Activated CD4-positive, alpha-beta T cell treated with anti-CD3 and anti-CD28 coated beads for 36 hours (primary cell): ENCODE measurements at regions not wholly inside any gene's neighbourhood (a gene's known extent, or its start where the extent isn't known, plus 50 kb on each side); places are given as distances from the start of the nearest gene placed in this dataset.

Experiments used
- ATAC-seq: fragments of 200-7000 bp; cut with Tn5 transposase; one replicate; pipeline ENCODE4 v1.10.0; 2021; ENCODE audit warnings: mild to moderate bottlenecking, moderate library complexity
- CTCF ChIA-PET: fragments of 350-600 bp; sonication (Branson Sonifier 250); formaldehyde crosslinking; loops from one replicate; lab custom pipeline; 2021; ENCODE audit warnings: antibody characterized with exemption; lab: Charles Lee
- POLR2A ChIA-PET: fragments of 350-600 bp; sonication (Branson Sonifier 250); formaldehyde crosslinking; loops from one replicate; lab custom pipeline; 2021; ENCODE audit warnings: antibody characterized with exemption, inconsistent platforms; lab: Charles Lee
- DNase-seq: peaks from one replicate; pipeline ENCODE4 v3.0.0-alpha.2; 2020
- H3K27ac Mint-ChIP-seq: one replicate; pipeline ENCODE4 v1.8.0; 2021; ENCODE audit warnings: mixed read lengths
- H3K27me3 Mint-ChIP-seq: one replicate; pipeline ENCODE4 v1.8.0; 2021; ENCODE audit warnings: mixed read lengths
- H3K36me3 Mint-ChIP-seq: one replicate; pipeline ENCODE4 v1.8.0; 2021; ENCODE audit warnings: low read depth, mixed read lengths
- H3K4me1 Mint-ChIP-seq: one replicate; pipeline ENCODE4 v1.8.0; 2021; ENCODE audit warnings: mixed read lengths
- H3K4me3 Mint-ChIP-seq: one replicate; pipeline ENCODE4 v1.8.0; 2021; ENCODE audit warnings: mild to moderate bottlenecking, moderate library complexity, mixed read lengths
- H3K9me3 Mint-ChIP-seq: one replicate; pipeline ENCODE4 v1.8.0; 2021; ENCODE audit warnings: low read depth, mixed read lengths
- intact Hi-C, 2 experiments: fragments of 100-400 bp; cut with DNase I in 1 of 2; cut with micrococcal nuclease in 1 of 2; formaldehyde crosslinking; loops; one replicate each; pipeline versions ENCODE4 v1.14.2 to v1.15.1; 2022 to 2024; cut with DNase I, micrococcal nuclease

DNA sequence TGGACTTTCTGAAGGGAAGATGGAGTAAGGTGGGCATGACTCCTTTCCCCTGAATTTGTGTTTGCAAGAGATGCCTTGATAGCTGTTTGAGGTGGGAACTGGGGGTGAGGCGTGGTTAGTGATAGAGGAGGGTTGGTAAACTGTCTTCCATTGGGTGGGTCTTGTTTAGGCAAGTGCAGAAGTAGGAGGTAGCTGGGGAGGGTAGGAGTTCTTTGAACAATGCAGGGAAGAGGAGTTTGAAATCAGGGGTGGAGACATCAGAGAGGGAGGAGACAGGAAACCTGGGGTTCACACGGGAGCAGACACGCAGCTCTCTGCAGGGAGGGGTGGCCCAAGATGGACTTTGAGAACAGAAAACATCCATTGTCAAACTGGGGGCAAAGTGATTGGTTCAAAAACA is 267.1 kb downstream of the TSN start:
- POLR2A ChIA-PET: no interaction called here
- Mint-ChIP-seq H3K4me1 (no peaks in the 10 kb centered on the region), H3K4me3 (no peak overlapping the region), H3K36me3 (no peaks in the 10 kb centered on the region), H3K9me3 (no peaks in the 10 kb centered on the region), H3K27ac (no peak overlapping the region), H3K27me3 (no peaks in the 10 kb centered on the region)
- ATAC-seq: no peak
- no peak for DNase-seq
- intact Hi-C loops: no loop called here
- CTCF ChIA-PET: no interaction called here

DNA sequence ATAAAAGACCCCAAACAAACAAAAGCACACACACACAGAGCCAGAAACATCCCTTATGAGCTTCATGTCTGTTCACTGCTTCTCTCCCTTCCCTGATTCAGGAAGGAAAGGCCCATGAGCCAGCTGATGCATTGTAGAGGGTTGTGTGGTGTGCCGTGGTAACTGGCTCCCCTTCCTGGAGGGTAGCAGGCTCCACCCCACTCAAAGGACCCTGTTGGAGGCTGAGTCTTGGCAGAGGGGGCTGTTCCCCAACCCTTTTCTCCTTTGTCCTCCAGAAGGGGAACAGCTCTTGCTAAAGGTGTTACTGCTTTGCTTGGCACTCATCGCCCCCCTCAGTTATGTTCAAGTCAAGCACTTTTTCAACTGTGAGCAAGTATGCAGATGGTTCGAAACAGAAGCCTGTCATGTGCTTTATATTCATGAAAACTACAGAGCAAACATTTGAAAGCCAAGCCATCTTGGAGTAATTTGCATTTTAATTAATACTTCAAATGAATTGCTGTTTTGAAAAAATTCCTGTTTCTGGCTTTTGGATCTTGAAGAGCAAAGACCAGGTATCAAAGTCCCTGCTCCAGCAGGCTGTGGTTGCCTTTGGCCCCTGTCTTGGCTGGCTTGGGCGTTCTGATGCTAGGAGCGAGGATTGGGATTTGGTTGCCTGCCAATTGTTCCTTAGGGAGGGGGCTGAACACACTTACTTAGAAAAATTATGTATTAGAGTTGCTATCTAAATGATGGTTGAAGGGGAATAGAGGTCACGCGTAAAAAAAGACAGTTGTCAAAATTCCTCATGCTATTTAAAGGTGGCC is 267.8 kb downstream of the TSN start:
- Mint-ChIP-seq H3K9me3 (no peaks in the 10 kb centered on the region), H3K27me3 (no peaks in the 10 kb centered on the region), H3K4me1 (no peaks in the 10 kb centered on the region), H3K27ac (no peak overlapping the region), H3K4me3 (no peak overlapping the region), H3K36me3 (no peaks in the 10 kb centered on the region)
- CTCF ChIA-PET: no interaction called here
- intact Hi-C loops: no loop called here
- POLR2A ChIA-PET: no interaction called here
- DNase-seq (no peak), ATAC-seq (no peak)

DNA sequence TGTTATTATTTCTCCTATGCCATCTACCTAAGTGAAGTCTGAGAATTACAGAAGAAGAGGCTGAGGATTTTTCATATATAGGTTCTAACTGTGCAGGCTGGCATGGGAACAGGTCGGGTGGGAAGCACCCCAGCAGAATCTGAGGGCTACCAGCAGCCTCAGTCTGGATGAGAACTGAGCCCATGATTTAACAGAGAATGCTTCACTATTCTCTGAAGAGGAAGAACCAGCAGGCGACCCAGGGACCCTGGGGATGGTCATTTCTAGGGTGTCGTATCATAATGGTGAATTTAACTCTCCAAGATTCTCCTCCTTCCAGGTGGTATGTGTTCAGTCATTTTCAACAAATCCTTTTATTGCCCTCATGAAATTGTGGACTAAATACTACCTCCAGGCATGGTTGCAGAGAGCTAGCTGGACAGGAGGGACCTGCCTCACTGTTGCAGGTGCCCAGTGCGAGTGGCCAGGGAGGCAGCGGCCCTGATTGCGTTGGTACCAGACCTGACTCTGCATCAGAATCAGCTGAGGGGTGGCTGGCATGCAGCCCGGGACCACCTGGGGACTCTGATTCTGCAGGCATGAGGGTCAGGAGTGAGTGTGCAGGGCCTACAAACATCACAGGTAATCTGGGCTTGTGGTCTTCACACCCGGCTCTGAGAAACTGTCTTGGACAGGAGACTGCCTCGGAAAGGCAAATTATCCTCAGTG is 272.2 kb downstream of the TSN start:
- ChIA-PET CTCF (no interaction called here), POLR2A (no interaction called here)
- Mint-ChIP-seq H3K36me3 (no peaks in the 10 kb centered on the region), H3K9me3 (no peaks in the 10 kb centered on the region), H3K27me3 (no peaks in the 10 kb centered on the region), H3K27ac (no peak overlapping the region), H3K4me3 (no peak overlapping the region), H3K4me1 (no peaks in the 10 kb centered on the region)
- ATAC-seq: no peak
- intact Hi-C loops: no loop called here
- no peak for DNase-seq

DNA sequence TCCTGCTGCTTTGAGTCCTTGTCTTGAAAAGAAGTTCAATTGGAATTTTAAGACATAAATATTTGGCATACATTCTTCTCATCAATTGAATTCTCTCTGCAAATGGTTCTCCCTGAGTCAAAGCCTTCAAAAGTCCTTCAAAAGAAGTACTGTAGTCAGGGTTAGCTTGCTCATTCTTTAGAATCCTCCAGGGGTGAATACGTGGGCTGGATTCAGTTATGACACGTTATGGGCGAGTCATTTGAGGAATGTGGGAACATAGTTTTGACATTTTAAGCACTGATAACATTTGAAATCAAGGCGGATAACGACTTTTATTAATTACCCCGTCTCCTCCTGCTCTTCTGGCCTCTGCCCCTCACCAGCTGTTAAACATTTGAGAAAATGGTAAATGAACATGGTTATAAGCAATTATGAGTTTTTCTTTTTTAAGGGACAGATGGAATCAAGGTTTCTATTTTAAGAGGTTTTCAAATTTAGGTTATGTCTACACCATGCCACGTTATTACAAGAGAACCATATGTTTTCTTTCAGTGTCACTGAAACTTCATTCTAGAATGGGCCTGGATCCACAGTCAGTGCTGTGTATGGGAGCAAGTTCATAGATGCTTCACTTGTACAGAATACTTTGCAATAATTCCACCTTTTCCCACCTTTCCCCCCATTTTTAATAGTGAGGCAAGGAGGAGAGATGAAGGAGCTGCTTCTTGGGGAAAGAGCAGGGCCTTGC is 273.1 kb downstream of the TSN start:
- H3K9me3 Mint-ChIP-seq: no peaks in the 10 kb centered on the region
- no peak overlapping the region for H3K27ac Mint-ChIP-seq
- no peak overlapping the region for H3K4me3 Mint-ChIP-seq
- H3K4me1 Mint-ChIP-seq: peaks cover 3% of the 10 kb centered on the region
- ChIA-PET POLR2A (no interaction called here), CTCF (no interaction called here)
- H3K27me3 Mint-ChIP-seq: no peaks in the 10 kb centered on the region
- ATAC-seq (no peak), DNase-seq (no peak)
- intact Hi-C loops: no loop called here
- no peaks in the 10 kb centered on the region for H3K36me3 Mint-ChIP-seq

DNA sequence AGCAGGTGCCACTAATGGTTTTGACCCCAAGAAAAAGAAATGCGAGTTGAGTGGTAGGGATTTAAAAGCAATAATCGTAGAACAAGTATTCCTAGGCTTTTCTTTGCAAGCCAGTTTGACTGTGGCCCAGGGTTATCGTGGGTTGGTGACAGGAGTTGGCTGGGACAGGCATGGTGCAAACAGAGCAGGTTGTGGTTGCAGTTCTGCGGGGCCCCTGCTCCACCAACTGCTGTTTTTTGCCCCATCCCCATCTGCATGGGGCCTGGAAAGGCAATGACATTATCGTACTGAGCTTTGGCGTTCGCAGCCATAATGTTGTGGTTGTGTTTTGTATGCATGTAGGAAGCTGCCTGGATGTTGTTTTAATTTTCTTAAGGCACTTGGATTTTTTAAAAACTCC is 274.0 kb downstream of the TSN start:
- Mint-ChIP-seq H3K4me1 (peaks cover 3% of the 10 kb centered on the region), H3K4me3 (no peak overlapping the region), H3K27me3 (no peaks in the 10 kb centered on the region), H3K27ac (no peak overlapping the region), H3K36me3 (no peaks in the 10 kb centered on the region), H3K9me3 (no peaks in the 10 kb centered on the region)
- ChIA-PET POLR2A (no interaction called here), CTCF (no interaction called here)
- no peak for ATAC-seq
- DNase-seq: no peak
- intact Hi-C loops: no loop called here

DNA sequence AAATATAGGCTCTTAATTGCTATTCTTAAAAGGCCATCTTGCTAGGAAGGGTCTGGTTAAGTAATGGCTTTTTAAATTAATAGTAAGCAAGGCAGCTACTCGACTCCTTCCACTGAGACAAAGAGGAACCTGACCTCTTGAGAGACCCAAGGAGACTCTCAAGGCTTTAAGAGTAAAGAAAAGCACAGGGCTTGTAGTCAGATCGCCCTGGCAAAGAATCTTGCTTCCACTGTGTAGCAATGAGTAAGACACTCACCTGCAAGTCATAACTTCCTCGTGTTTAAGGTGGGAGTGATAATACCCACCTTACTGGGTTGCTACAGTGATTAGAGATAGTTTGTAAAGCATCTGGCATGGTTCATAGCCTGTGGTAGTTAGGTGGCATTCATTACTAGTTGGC is 274.5 kb downstream of the TSN start:
- Mint-ChIP-seq H3K27ac (no peak overlapping the region), H3K4me1 (peaks cover 3% of the 10 kb centered on the region), H3K36me3 (no peaks in the 10 kb centered on the region), H3K4me3 (no peak overlapping the region), H3K27me3 (no peaks in the 10 kb centered on the region), H3K9me3 (no peaks in the 10 kb centered on the region)
- POLR2A ChIA-PET: no interaction called here
- intact Hi-C loops: no loop called here
- ATAC-seq (no peak), DNase-seq (no peak)
- CTCF ChIA-PET: no interaction called here

DNA sequence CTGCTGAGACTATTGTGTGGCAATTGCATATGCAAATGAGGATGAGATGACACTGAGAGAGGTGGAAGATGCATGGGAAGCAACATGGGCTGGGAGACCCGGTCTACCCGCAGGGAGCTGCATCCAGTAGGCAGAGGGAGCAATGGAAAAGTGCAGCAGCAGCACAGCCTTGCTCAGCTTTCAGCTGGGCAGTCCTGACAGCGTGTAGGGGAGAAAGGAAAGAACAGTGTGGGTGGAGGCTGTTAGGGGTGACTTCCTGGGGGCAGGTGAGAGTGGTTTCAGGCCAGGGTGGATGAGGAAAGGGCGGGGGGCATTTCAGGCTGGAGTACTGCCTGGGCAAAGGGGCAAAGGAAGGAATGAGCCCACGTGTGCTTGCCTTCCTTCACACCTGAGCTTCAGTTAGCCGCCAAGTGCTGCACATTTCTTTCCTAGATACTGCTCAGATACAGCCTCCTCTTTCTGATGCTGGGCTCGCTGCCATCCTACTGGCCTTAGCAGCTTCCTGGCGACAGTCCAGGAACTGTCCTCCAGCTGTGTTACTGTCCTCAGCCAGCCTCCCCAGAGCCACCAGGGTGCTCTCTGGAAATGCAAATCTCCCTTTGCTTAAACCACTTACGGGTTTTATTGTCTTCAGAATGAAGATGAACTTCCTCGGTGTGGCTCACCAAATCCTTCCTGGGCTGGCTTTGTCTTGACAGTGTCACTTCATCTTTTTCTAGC is 276.3 kb downstream of the TSN start:
- intact Hi-C loops: no loop called here
- no peak overlapping the region for H3K27ac Mint-ChIP-seq
- ChIA-PET CTCF (no interaction called here), POLR2A (no interaction called here)
- ATAC-seq: no peak
- no peak for DNase-seq
- no peak overlapping the region for H3K4me3 Mint-ChIP-seq
- no peaks in the 10 kb centered on the region for H3K36me3 Mint-ChIP-seq
- no peaks in the 10 kb centered on the region for H3K9me3 Mint-ChIP-seq
- H3K27me3 Mint-ChIP-seq: no peaks in the 10 kb centered on the region
- peaks cover 3% of the 10 kb centered on the region for H3K4me1 Mint-ChIP-seq

DNA sequence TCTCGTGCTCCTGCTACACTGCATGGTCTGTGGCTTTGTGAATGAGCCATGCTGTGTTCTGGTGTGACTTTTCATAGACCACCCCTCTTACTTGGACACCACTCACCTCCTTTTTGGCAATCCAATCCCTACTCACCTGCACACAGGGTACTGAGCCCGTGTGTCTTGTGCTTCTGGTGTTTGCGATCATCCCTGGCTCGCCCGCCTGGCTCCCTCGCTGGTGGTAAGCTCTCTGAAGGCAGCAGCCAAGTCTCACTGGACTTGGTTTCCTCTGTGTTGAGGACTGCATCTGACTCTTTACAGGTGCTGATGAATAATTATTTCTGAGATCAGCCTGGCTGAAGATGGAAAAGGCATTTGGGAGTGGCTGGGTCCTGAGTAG is 276.8 kb downstream of the TSN start:
- H3K36me3 Mint-ChIP-seq: no peaks in the 10 kb centered on the region
- no peak overlapping the region for H3K27ac Mint-ChIP-seq
- H3K4me1 Mint-ChIP-seq: peaks cover 3% of the 10 kb centered on the region
- CTCF ChIA-PET: no interaction called here
- H3K4me3 Mint-ChIP-seq: no peak overlapping the region
- DNase-seq (no peak), ATAC-seq (no peak)
- intact Hi-C loops: no loop called here
- no peaks in the 10 kb centered on the region for H3K9me3 Mint-ChIP-seq
- H3K27me3 Mint-ChIP-seq: no peaks in the 10 kb centered on the region
- POLR2A ChIA-PET: no interaction called here

DNA sequence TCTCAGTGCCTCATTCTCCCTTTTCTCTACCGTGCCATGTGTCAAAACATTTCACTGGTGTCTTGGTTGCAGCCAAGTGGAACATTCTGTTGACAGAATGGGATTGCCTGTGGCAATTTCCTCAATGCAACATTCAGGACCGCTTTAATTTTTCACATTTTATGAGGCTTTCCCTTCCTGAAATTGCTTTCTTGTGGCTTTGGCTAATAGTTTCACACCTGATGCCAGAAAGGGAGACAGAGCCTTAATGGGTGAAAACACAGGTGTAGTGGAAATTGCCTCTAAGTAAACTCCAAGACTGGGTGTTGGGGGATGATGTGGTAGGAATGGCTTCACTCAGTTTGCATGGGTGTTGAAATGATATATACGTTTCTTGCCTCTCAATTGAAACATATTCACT is 278.3 kb downstream of the TSN start:
- ChIA-PET POLR2A (no interaction called here), CTCF (no interaction called here)
- Mint-ChIP-seq H3K27ac (no peak overlapping the region), H3K36me3 (no peaks in the 10 kb centered on the region), H3K4me1 (peaks cover 3% of the 10 kb centered on the region), H3K27me3 (no peaks in the 10 kb centered on the region), H3K9me3 (no peaks in the 10 kb centered on the region), H3K4me3 (no peak overlapping the region)
- intact Hi-C loops: no loop called here
- DNase-seq (no peak), ATAC-seq (no peak)

DNA sequence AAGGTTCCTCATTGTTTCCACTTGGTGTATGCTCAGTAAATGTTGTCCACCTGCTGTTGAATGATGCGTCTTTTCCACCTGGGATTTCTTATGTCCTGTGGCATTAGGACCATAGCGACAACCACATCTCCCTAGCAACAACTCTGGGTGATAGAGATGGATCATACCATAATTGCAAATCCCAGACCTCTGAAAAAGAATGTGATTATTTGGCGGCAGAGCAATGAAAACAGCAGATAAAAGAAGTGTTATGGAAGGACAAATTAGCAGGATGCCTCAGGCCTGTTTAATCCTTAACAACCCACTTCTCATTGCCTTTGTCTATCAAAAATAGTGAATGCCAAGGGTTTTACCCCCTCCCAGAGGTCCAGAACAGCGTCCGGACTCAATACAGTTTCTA is 278.9 kb downstream of the TSN start:
- Mint-ChIP-seq H3K4me1 (peaks cover 3% of the 10 kb centered on the region), H3K27ac (no peak overlapping the region), H3K36me3 (no peaks in the 10 kb centered on the region), H3K27me3 (no peaks in the 10 kb centered on the region), H3K4me3 (no peak overlapping the region), H3K9me3 (no peaks in the 10 kb centered on the region)
- intact Hi-C loops: no loop called here
- ChIA-PET CTCF (no interaction called here), POLR2A (no interaction called here)
- ATAC-seq (no peak), DNase-seq (no peak)

DNA sequence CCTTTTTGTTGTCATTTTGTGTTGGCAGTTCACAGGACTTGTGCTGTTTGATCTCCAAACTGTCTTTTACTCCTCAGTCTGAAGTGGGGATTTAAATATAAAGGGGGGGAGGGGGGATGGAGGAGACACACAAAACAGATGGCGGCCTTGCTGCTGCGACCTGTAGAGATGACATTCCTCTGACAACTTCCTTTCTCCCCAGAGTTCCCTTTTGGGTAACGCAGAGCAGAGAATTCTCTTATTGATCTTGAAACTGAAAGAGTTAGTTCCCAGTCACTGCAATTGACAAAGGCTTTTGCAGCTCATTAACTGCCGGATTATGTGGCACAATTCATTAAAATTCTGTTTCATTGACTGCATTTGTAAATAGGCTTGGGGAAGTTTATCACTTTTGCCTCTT is 279.3 kb downstream of the TSN start:
- no peaks in the 10 kb centered on the region for H3K36me3 Mint-ChIP-seq
- ATAC-seq (no peak), DNase-seq (no peak)
- intact Hi-C loops: no loop called here
- H3K4me1 Mint-ChIP-seq: peaks cover 3% of the 10 kb centered on the region
- H3K27ac Mint-ChIP-seq: no peak overlapping the region
- no peak overlapping the region for H3K4me3 Mint-ChIP-seq
- no peaks in the 10 kb centered on the region for H3K9me3 Mint-ChIP-seq
- H3K27me3 Mint-ChIP-seq: no peaks in the 10 kb centered on the region
- POLR2A ChIA-PET: no interaction called here
- CTCF ChIA-PET: no interaction called here
